Kidney (tissue), 13 donors: ENCODE measurements at regions not wholly inside any gene's neighbourhood (a gene's known extent, or its start where the extent isn't known, plus 50 kb on each side); places are given as distances from the start of the nearest gene placed in this dataset.

Experiments used
- DNase-seq, 5 donors: peaks; one replicate each; pipeline ENCODE4 v3.0.0-alpha.2; 2013 to 2020
- FAIRE-seq: peaks from 2 replicates; lab custom pipeline; 2012; peaks lifted over from hg19 to GRCh38; lab: Jason Lieb, UNC
- H3K27ac ChIP-seq, 2 donors: one replicate each; pipeline ENCODE4 v1.7.0; 2013; ENCODE audit warnings: low read depth in 2 of 2, low read length in 2 of 2, inconsistent platforms in 1 of 2
- H3K27me3 ChIP-seq: one replicate; pipeline ENCODE4 v1.7.1; 2013; ENCODE audit warnings: low read length, inconsistent platforms; ENCODE audit not compliant: control insufficient read depth, insufficient read depth
- H3K36me3 ChIP-seq, 3 donors: one replicate each; pipeline versions ENCODE4 v1.7.0 to v1.7.1; 2013; ENCODE audit warnings: low read length in 3 of 3, control low read depth in 1 of 3, inconsistent platforms in 1 of 3; ENCODE audit not compliant: insufficient read depth in 3 of 3, control insufficient read depth in 2 of 3
- H3K4me1 ChIP-seq, 3 donors: one replicate each; pipeline versions ENCODE4 v1.7.0 to v1.7.1; 2013; ENCODE audit warnings: low read length in 3 of 3, inconsistent platforms in 1 of 3, low read depth in 1 of 3; ENCODE audit not compliant: control insufficient read depth in 2 of 3, insufficient read depth in 2 of 3
- H3K4me3 ChIP-seq, 3 donors: one replicate each; pipeline versions ENCODE4 v1.7.0 to v1.8.1; 2013; ENCODE audit warnings: low read length in 3 of 3, control low read depth in 1 of 3, inconsistent platforms in 1 of 3
- H3K9ac ChIP-seq, 3 donors: one replicate each; pipeline versions ENCODE4 v1.7.0 to v1.7.1; 2013; ENCODE audit warnings: low read length in 3 of 3, control low read depth in 1 of 3, inconsistent platforms in 1 of 3
- H3K9me3 ChIP-seq, 3 donors: one replicate each; pipeline versions ENCODE4 v1.7.0 to v1.7.1; 2013; ENCODE audit warnings: low read length in 3 of 3, control low read depth in 1 of 3, inconsistent platforms in 1 of 3; ENCODE audit not compliant: control insufficient read depth in 2 of 3, insufficient read depth in 1 of 3
- intact Hi-C: fragments of 100-400 bp; cut with DNase I; formaldehyde crosslinking; loops from one replicate; pipeline ENCODE4 v1.11.1; 2022
- TF ChIP-seq, protein P1 (sequence below): IDR thresholded peaks from 3 replicates; pipeline ENCODE4 v1.5.1; 2012; ENCODE audit warnings: mild to moderate bottlenecking, moderate library complexity, borderline replicate concordance; ENCODE audit not compliant: insufficient read depth; ENCODE audit errors: extremely low read depth
- donor health status: control.
- donor health status: control.
- donor health status: control.
- donor health status: control.
- donor health status: control.
- donor health status: DM: yes; HTN: yes; CAD: no.
- donor health status: Normal renal cell carcinoma (clear cell type).

DNA sequence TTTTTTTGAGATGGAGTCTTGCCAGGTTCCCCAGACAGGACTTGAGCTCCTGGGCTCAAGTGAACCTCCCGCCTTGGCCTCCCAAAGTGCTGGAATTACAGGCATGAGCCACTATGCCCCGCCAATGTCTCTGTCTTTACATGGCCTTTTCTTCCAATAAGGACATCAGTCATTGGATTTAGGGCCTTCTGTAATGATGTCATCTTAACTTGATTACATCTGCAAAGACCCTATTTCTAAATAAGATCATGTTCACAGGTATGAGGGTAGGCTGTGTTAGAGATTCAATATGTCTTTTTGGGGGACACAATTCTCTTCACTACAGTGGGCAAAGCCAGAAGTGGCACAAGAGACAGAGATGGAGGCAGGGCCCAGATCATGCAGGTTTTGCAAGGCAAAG, 68.1 kb downstream of the PMAIP1 start:
- Histone ChIP-seq H3K9me3 (no peaks in the 10 kb centered on the region), H3K27me3 (no peaks in the 10 kb centered on the region)

DNA sequence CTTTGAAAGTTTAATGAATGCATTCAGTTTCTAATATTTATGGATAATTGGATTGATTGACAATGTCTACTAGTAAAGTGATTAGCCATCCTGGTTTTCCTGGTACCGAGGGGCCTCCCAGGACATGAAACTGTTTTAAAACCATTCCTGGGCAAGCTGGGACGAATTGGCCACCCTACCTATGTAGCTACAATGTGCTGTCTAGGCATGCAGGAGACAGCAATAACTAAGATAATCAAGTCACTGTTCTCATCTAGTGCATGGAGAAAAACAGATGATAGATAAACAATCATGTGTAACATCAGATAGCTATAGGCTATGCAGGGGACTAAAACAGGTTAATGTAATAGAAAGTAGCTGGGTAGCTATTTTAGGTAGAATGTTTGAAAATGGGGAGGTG, 67.1 kb downstream of the PMAIP1 start:
- Histone ChIP-seq H3K4me1 (no peaks in the 10 kb centered on the region), H3K27ac (no peak overlapping the region), H3K9me3 (no peaks in the 10 kb centered on the region), H3K36me3 (no peaks in the 10 kb centered on the region), H3K4me3 (no peak overlapping the region), H3K27me3 (no peaks in the 10 kb centered on the region), H3K9ac (no peak overlapping the region)
- DNase-seq (no peak), FAIRE-seq (no peak)
- intact Hi-C loops: no loop called here
- TF ChIP-seq, protein P1, sequence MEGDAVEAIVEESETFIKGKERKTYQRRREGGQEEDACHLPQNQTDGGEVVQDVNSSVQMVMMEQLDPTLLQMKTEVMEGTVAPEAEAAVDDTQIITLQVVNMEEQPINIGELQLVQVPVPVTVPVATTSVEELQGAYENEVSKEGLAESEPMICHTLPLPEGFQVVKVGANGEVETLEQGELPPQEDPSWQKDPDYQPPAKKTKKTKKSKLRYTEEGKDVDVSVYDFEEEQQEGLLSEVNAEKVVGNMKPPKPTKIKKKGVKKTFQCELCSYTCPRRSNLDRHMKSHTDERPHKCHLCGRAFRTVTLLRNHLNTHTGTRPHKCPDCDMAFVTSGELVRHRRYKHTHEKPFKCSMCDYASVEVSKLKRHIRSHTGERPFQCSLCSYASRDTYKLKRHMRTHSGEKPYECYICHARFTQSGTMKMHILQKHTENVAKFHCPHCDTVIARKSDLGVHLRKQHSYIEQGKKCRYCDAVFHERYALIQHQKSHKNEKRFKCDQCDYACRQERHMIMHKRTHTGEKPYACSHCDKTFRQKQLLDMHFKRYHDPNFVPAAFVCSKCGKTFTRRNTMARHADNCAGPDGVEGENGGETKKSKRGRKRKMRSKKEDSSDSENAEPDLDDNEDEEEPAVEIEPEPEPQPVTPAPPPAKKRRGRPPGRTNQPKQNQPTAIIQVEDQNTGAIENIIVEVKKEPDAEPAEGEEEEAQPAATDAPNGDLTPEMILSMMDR: no peak

More for the DNA sequence above, 68.1 kb downstream of the PMAIP1 start:
- no peak overlapping the region for H3K27ac ChIP-seq
- no peak overlapping the region for H3K4me3 ChIP-seq
- TF ChIP-seq, protein P1: no peak
- H3K36me3 ChIP-seq: no peaks in the 10 kb centered on the region
- FAIRE-seq: no peak
- intact Hi-C loops: no loop called here
- no peak for DNase-seq
- H3K4me1 ChIP-seq: no peaks in the 10 kb centered on the region
- H3K9ac ChIP-seq: no peak overlapping the region

DNA sequence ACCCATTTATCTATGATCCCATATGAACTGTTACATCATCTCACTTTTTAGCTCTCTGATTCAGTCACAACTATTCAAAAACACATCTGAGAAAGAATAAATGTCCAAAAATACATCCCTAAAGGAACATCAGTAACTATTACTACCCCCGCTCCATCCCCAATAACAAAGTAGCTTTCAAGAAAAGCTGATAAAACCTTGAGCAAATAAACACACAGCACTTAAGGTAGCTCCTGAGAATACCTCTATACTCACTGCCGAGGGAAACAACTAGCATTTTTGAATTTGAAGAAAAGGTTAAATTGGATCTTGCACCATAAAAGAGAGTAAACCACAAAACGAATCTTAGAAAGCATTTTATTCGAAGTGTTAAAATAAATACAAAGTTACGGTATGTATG, 63.4 kb downstream of the PMAIP1 start:
- no peak for FAIRE-seq
- Histone ChIP-seq H3K4me1 (no peaks in the 10 kb centered on the region), H3K36me3 (no peaks in the 10 kb centered on the region), H3K27me3 (no peaks in the 10 kb centered on the region), H3K4me3 (no peak overlapping the region), H3K9ac (no peak overlapping the region), H3K9me3 (no peaks in the 10 kb centered on the region), H3K27ac (no peak overlapping the region)
- no peak for DNase-seq
- TF ChIP-seq, protein P1: no peak
- intact Hi-C loops: no loop called here

DNA sequence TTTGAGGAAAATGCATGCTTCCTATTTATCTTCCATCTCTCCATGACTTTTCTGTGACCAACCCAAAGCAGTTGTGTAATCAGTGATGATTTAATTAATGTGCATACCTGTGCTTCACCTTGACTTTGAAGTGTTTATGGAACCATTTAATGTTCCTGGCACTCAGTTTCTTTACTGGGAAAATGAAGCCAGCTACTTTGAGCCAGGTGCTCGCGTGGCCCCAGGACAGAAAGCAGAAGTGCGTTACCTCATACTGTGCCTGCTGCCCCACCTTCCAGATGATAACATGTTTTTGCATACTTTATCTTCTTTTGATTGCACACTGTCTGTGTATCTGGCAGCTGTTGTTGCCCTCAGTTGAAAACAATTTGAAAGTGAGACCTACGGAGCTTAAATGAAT, 61.3 kb downstream of the PMAIP1 start:
- intact Hi-C loops: no loop called here
- no peak for DNase-seq
- FAIRE-seq: no peak
- H3K27me3 ChIP-seq: no peaks in the 10 kb centered on the region
- H3K27ac ChIP-seq: no peak overlapping the region
- H3K4me1 ChIP-seq: no peaks in the 10 kb centered on the region
- H3K4me3 ChIP-seq: no peak overlapping the region
- no peaks in the 10 kb centered on the region for H3K9me3 ChIP-seq
- H3K9ac ChIP-seq: no peak overlapping the region
- TF ChIP-seq, protein P1: no peak
- H3K36me3 ChIP-seq: no peaks in the 10 kb centered on the region
